ENCODE measurements at regions not wholly inside any gene's neighbourhood (a gene's known extent, or its start where the extent isn't known, plus 50 kb on each side); places are given as distances from the start of the nearest gene placed in this dataset.

GRCh38 chr6:40903456-40903855, 135.6 kb downstream of the UNC5CL start:
- no peaks in the 10 kb centered on the region for H3K36me3 Mint-ChIP-seq
- no peak for DNase-seq (ENCODE audit: low spot score in 2 of 2, unreplicated experiment in 2 of 2)
- no peak overlapping the region for H3K4me3 Mint-ChIP-seq
- H3K9me3 Mint-ChIP-seq, result peaks cover 12% of the 10 kb centered on the region
- TF ChIP-seq CTCF (IDR thresholded peaks at IDR 0.05; ENCODE audit: unreplicated experiment), result no peak
- H3K27ac Mint-ChIP-seq, result no peak overlapping the region
- peaks cover 14% of the 10 kb centered on the region for H3K27me3 Mint-ChIP-seq (ENCODE audit: low read depth)
- H3K4me1 Mint-ChIP-seq, result no peaks in the 10 kb centered on the region

- Mint-ChIP-seq H3K36me3 (no peaks in the 10 kb centered on the region), H3K4me1 (no peaks in the 10 kb centered on the region), H3K9me3 (peaks cover 7% of the 10 kb centered on the region), H3K27me3 (ENCODE audit: low read depth) (peaks cover 7% of the 10 kb centered on the region), H3K4me3 (no peak overlapping the region), H3K27ac (no peak overlapping the region)
- no peak for TF ChIP-seq CTCF (IDR thresholded peaks at IDR 0.05; ENCODE audit: unreplicated experiment)
- DNase-seq (ENCODE audit: low spot score in 2 of 2, unreplicated experiment in 2 of 2), result no peak
Observed at GRCh38 chr6:40901322-40902055, 137.5 kb downstream of the UNC5CL start.

- Mint-ChIP-seq H3K4me3 (no peak overlapping the region), H3K27ac (no peak overlapping the region), H3K27me3 (ENCODE audit: low read depth) (peaks cover 7% of the 10 kb centered on the region), H3K4me1 (no peaks in the 10 kb centered on the region), H3K9me3 (peaks cover 7% of the 10 kb centered on the region), H3K36me3 (no peaks in the 10 kb centered on the region)
- no peak for DNase-seq (ENCODE audit: low spot score in 2 of 2, unreplicated experiment in 2 of 2)
- no peak for TF ChIP-seq CTCF (IDR thresholded peaks at IDR 0.05; ENCODE audit: unreplicated experiment)
Observed at GRCh38 chr6:40900791-40901190, 138.2 kb downstream of the UNC5CL start.

GRCh38 chr6:40899684-40900155, 139.3 kb downstream of the UNC5CL start:
- Mint-ChIP-seq H3K4me1 (no peaks in the 10 kb centered on the region), H3K9me3 (peaks cover under 1% of the 10 kb centered on the region), H3K4me3 (no peak overlapping the region), H3K36me3 (no peaks in the 10 kb centered on the region), H3K27ac (no peak overlapping the region), H3K27me3 (ENCODE audit: low read depth) (peaks cover 7% of the 10 kb centered on the region)
- no peak for TF ChIP-seq CTCF (IDR thresholded peaks at IDR 0.05; ENCODE audit: unreplicated experiment)
- DNase-seq (ENCODE audit: low spot score in 2 of 2, unreplicated experiment in 2 of 2), result no peak

- Mint-ChIP-seq H3K9me3 (no peaks in the 10 kb centered on the region), H3K4me1 (no peaks in the 10 kb centered on the region), H3K27me3 (ENCODE audit: low read depth) (peaks cover 3% of the 10 kb centered on the region), H3K27ac (no peak overlapping the region), H3K4me3 (no peak overlapping the region), H3K36me3 (no peaks in the 10 kb centered on the region)
- DNase-seq (ENCODE audit: low spot score in 2 of 2, unreplicated experiment in 2 of 2), result no peak
- TF ChIP-seq CTCF (IDR thresholded peaks at IDR 0.05; ENCODE audit: unreplicated experiment), result no peak
Observed at GRCh38 chr6:40898073-40898472, 140.9 kb downstream of the UNC5CL start.
